ENCODE measurements at regions not wholly inside any gene's neighbourhood (a gene's known extent, or its start where the extent isn't known, plus 50 kb on each side); places are given as distances from the start of the nearest gene placed in this dataset.

DNA sequence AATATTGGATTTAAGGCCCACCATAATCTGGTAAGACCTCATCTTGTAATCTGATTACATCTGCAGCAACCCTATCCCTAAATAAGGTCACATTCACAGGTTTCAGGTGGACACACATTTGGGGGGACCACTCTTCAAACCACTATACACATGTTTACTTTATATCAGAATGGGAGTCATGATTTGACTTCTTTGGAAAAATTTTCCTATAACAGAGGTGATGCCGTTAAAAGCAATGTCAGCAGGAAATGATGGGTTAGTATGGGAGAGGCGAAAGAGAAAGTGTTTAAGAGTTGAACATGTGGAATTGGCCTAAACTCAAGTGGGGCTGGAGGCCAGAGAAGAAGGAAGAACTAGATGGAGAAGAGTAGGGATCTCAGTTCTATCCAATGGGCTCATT, 281.7 kb upstream of the ERCC4 start:
- no peak for TF ChIP-seq POLR2A (IDR thresholded peaks at IDR 0.05)
- TF ChIP-seq, protein P1, sequence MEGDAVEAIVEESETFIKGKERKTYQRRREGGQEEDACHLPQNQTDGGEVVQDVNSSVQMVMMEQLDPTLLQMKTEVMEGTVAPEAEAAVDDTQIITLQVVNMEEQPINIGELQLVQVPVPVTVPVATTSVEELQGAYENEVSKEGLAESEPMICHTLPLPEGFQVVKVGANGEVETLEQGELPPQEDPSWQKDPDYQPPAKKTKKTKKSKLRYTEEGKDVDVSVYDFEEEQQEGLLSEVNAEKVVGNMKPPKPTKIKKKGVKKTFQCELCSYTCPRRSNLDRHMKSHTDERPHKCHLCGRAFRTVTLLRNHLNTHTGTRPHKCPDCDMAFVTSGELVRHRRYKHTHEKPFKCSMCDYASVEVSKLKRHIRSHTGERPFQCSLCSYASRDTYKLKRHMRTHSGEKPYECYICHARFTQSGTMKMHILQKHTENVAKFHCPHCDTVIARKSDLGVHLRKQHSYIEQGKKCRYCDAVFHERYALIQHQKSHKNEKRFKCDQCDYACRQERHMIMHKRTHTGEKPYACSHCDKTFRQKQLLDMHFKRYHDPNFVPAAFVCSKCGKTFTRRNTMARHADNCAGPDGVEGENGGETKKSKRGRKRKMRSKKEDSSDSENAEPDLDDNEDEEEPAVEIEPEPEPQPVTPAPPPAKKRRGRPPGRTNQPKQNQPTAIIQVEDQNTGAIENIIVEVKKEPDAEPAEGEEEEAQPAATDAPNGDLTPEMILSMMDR (IDR thresholded peaks at IDR 0.05): no peak
